ENCODE measurements at regions not wholly inside any gene's neighbourhood (a gene's known extent, or its start where the extent isn't known, plus 50 kb on each side); places are given as distances from the start of the nearest gene placed in this dataset.

- intact Hi-C loops (cut with DNase I): no loop called here
- H3K4me1 ChIP-seq: no peaks in the 10 kb centered on the region
- no peak overlapping the region for H3K4me3 ChIP-seq
- H3K27ac ChIP-seq: no peak overlapping the region
- DNase-seq: peak in 2 of 4 donors; percentile 4 to 13
- H3K9me3 ChIP-seq: no peaks in the 10 kb centered on the region
- TF ChIP-seq, protein P1, sequence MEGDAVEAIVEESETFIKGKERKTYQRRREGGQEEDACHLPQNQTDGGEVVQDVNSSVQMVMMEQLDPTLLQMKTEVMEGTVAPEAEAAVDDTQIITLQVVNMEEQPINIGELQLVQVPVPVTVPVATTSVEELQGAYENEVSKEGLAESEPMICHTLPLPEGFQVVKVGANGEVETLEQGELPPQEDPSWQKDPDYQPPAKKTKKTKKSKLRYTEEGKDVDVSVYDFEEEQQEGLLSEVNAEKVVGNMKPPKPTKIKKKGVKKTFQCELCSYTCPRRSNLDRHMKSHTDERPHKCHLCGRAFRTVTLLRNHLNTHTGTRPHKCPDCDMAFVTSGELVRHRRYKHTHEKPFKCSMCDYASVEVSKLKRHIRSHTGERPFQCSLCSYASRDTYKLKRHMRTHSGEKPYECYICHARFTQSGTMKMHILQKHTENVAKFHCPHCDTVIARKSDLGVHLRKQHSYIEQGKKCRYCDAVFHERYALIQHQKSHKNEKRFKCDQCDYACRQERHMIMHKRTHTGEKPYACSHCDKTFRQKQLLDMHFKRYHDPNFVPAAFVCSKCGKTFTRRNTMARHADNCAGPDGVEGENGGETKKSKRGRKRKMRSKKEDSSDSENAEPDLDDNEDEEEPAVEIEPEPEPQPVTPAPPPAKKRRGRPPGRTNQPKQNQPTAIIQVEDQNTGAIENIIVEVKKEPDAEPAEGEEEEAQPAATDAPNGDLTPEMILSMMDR (IDR thresholded peaks at IDR 0.05): no peak
- H3K36me3 ChIP-seq: no peaks in the 10 kb centered on the region
- no peaks in the 10 kb centered on the region for H3K27me3 ChIP-seq
- ATAC-seq: no peak
These were observed 183.8 kb upstream of the CNTN1 start for GRCh38 chr12:40508421-40508820.

- H3K4me3 ChIP-seq: no peak overlapping the region
- no peak for DNase-seq
- intact Hi-C loops (cut with DNase I): no loop called here
- H3K27ac ChIP-seq: no peak overlapping the region
- H3K4me1 ChIP-seq: no peaks in the 10 kb centered on the region
- H3K27me3 ChIP-seq: no peaks in the 10 kb centered on the region
- H3K9me3 ChIP-seq: no peaks in the 10 kb centered on the region
- H3K36me3 ChIP-seq: no peaks in the 10 kb centered on the region
- no peak for ATAC-seq
- TF ChIP-seq, protein P1 (IDR thresholded peaks at IDR 0.05): no peak
These were observed 180.9 kb upstream of the CNTN1 start for GRCh38 chr12:40511341-40511740.

- Histone ChIP-seq H3K36me3 (no peaks in the 10 kb centered on the region), H3K4me1 (no peaks in the 10 kb centered on the region), H3K4me3 (no peak overlapping the region), H3K27me3 (no peaks in the 10 kb centered on the region), H3K27ac (no peak overlapping the region), H3K9me3 (no peaks in the 10 kb centered on the region)
- DNase-seq (no peak), ATAC-seq (no peak)
- intact Hi-C loops (cut with DNase I): no loop called here
- TF ChIP-seq, protein P1 (IDR thresholded peaks at IDR 0.05): no peak
These were observed 177.0 kb upstream of the CNTN1 start for GRCh38 chr12:40515041-40515816.

DNA sequence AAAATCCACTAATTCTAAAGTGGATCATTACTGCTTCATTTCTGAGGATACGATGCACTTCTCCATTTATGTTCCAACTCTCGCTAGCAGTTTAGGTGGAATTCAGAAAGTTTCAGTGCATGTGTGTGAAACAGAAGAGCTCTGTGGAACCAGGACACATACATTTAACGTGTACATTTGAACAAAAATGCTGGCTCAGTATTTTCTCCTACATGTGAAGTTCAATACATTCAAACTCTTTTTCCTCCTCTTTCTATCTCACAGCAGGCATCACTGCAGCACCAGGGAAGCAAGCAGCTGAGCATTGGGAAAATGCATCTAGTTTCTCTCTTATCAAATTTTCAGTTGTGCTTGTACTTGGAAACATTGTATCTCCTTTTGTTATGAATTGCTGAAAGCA lies 169.4 kb upstream of the CNTN1 start:
- TF ChIP-seq, protein P1 (IDR thresholded peaks at IDR 0.05): no peak
- Histone ChIP-seq H3K27ac (no peak overlapping the region), H3K36me3 (no peaks in the 10 kb centered on the region), H3K9me3 (no peaks in the 10 kb centered on the region), H3K4me1 (no peaks in the 10 kb centered on the region), H3K4me3 (no peak overlapping the region), H3K27me3 (no peaks in the 10 kb centered on the region)
- intact Hi-C loops (cut with DNase I): no loop called here
- no peak for ATAC-seq
- no peak for DNase-seq

DNA sequence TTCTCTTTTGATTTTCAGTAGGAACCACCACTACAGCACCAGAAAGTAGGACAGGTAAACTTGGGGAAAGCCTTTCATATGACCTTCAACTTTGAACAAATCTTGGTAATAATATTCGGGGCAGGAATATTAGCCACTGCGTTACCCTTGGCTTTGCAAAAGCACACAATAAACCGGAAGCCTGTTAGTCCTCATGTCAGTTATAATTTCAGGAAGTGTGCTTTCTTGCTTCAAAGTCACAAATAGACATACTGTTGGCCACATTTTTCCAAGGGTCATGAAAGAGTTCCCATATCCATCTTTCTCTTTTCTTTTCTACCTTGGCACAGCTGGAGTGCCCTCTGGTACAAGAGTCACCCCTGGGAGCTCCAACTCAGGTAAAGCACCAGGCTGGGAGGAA lies 167.2 kb upstream of the CNTN1 start:
- intact Hi-C loops (cut with DNase I): no loop called here
- Histone ChIP-seq H3K27ac (no peak overlapping the region), H3K9me3 (no peaks in the 10 kb centered on the region), H3K27me3 (no peaks in the 10 kb centered on the region), H3K4me1 (no peaks in the 10 kb centered on the region), H3K4me3 (no peak overlapping the region), H3K36me3 (no peaks in the 10 kb centered on the region)
- no peak for ATAC-seq
- DNase-seq: no peak
- TF ChIP-seq, protein P1 (IDR thresholded peaks at IDR 0.05): no peak

All from left lung (tissue), 4 donors.